Activated T-cell treated with anti-CD3 and anti-CD28 coated beads, Interleukin-2, amount 50 U/mL, for 24 hours (primary cell): ENCODE measurements at regions not wholly inside any gene's neighbourhood (a gene's known extent, or its start where the extent isn't known, plus 50 kb on each side); places are given as distances from the start of the nearest gene placed in this dataset.

Source experiments
- DNase-seq: peaks from one replicate; pipeline ENCODE4 v3.0.0-alpha.2; 2020
- H3K27ac Mint-ChIP-seq: 2 replicates; pipeline ENCODE4 v1.8.0; 2020; ENCODE audit warnings: mild to moderate bottlenecking, mixed read lengths
- H3K27me3 Mint-ChIP-seq: 2 replicates; pipeline ENCODE4 v1.8.0; 2020; ENCODE audit warnings: mixed read lengths
- H3K36me3 Mint-ChIP-seq: 2 replicates; pipeline ENCODE4 v1.8.0; 2020; ENCODE audit warnings: low read depth, mixed read lengths
- H3K4me1 Mint-ChIP-seq: 2 replicates; pipeline ENCODE4 v1.8.0; 2020; ENCODE audit warnings: low read depth, mixed read lengths
- H3K4me3 Mint-ChIP-seq: 2 replicates; pipeline ENCODE4 v1.8.0; 2020; ENCODE audit warnings: mild to moderate bottlenecking, moderate library complexity, mixed read lengths
- H3K9me3 Mint-ChIP-seq: 2 replicates; pipeline ENCODE4 v1.8.0; 2020; ENCODE audit warnings: mixed read lengths

DNA sequence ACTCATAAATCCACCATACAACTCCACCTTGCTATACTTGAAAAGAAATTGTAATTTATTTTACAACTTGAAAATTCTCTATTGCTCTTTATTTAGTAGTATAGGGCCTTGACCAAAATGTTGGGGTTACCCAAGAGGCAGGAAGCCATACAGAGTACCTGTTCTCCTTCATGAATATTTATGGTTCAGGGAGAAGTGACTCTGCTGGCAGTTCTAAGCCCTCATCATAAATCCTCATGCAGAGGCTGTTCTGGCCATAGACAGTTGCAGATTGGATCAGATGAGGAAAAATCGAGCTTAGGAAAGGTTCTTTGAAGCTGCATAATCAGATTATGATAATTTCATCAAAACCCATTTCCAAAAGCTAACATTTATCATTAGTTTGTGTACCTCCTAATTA, 449.4 kb upstream of the TENM4 start:
- Mint-ChIP-seq H3K27ac (no peak overlapping the region), H3K27me3 (no peaks in the 10 kb centered on the region), H3K36me3 (no peaks in the 10 kb centered on the region), H3K4me1 (no peaks in the 10 kb centered on the region), H3K9me3 (peaks cover 4% of the 10 kb centered on the region), H3K4me3 (no peak overlapping the region)
- no peak for DNase-seq

DNA sequence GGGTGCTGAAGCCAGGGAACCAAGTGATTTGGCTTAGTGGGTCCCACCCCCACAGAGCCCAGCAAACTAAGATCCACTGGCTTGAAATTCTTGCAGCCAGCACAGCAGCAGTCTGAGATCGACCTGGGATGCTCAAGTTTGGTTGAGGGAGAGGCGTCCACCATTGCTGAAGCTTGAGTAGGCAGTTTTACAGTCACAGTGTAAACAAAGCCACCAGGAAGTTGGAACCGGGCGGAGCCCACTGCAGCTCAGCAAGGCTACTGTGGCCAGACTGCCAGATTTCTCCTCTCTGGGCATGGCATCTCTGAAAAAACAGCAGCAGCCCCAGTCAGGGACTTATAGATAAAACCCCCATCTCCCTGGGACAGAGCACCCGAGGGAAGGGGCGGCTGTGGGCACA, 424.1 kb upstream of the TENM4 start:
- H3K36me3 Mint-ChIP-seq, result no peaks in the 10 kb centered on the region

DNA sequence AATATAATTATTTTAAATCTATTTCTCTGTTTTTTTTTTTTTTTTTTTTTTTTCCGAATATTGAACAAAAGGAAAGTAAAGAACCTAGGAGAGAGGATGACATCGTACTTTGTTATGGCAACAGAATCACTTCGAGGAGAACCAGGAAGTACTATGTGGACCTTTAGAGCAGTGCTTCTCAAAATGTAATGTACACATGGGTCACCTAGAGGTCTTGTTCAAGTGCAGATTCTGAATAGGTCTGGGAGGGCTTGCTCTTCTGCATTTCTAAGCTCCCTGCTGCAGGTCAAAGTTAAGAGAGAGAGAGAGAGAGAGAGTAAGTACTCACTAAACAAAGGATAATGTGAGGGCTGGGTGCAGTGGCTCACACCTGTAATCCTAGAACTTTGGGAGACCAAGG, 419.5 kb upstream of the TENM4 start:
- no peaks in the 10 kb centered on the region for H3K4me1 Mint-ChIP-seq
- no peak for DNase-seq
- H3K27me3 Mint-ChIP-seq, result no peaks in the 10 kb centered on the region
- peaks cover 18% of the 10 kb centered on the region for H3K9me3 Mint-ChIP-seq
- no peak overlapping the region for H3K27ac Mint-ChIP-seq
- H3K4me3 Mint-ChIP-seq, result no peak overlapping the region
- H3K36me3 Mint-ChIP-seq, result no peaks in the 10 kb centered on the region

More for the DNA sequence above, 424.1 kb upstream of the TENM4 start:
- DNase-seq, result no peak
- Mint-ChIP-seq H3K4me1 (no peaks in the 10 kb centered on the region), H3K27me3 (no peaks in the 10 kb centered on the region), H3K27ac (no peak overlapping the region), H3K9me3 (peaks cover 34% of the 10 kb centered on the region), H3K4me3 (no peak overlapping the region)

DNA sequence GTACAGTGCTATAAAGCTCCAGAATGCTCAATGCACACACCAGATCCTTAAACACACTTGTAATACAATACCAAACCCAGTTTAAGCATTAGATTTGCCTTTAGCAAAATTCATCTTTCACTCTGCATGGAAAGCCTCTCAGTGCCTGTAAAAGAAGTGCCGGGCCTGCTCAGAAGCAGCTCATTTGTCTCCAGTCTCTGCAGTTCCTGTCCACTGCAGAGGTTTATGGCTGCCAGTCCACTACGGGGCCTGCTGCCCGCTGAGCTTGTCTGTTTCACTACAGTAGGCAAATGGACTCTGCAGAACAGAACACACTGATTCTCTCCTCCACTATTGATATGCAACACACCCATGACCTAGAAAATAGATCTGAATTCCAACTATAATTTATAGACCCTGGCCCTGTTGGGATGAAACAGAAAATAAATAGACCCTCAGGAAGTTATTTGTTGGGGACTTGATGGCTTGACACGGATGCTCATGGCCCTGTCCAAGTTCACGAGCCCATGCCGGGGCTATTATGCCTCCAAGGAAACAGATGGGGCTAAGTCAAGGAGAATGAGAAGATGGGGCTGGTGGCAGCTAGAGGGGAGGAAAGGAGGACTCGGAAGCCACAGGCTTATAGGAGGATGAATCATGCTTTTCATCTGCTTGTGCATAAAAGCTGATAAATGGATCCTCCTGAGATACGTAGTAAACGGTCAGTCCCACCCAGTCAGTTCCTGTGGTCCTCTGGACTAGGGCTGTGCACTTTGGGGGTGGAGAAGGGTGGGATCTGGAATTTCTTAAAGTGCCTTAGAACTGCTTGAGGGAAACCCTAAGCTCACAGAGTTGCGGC, 416.8 kb upstream of the TENM4 start:
- no peak overlapping the region for H3K27ac Mint-ChIP-seq
- no peaks in the 10 kb centered on the region for H3K36me3 Mint-ChIP-seq
- no peaks in the 10 kb centered on the region for H3K27me3 Mint-ChIP-seq
- H3K4me3 Mint-ChIP-seq, result no peak overlapping the region
- DNase-seq, result no peak
- H3K4me1 Mint-ChIP-seq, result no peaks in the 10 kb centered on the region
- H3K9me3 Mint-ChIP-seq, result peaks cover 13% of the 10 kb centered on the region

DNA sequence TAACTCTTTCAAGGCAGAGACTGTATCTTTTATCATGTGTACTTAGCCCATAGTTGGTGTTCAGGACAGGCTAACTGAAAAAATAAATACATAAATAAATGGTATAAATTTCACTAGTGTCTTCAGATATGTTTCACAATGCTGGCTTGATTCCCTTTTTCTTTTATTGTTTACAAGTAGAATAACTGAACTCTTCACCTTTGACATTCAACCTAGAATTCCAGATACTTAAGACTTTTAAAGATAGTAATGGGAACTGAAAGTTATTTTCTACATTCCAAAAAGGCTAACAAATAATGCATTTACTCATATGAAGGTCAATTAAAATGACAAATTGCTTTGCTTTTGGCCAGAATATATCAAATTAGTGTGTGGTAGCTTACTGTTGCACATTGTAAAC, 411.3 kb upstream of the TENM4 start:
- Mint-ChIP-seq H3K4me3 (no peak overlapping the region), H3K9me3 (peaks cover 8% of the 10 kb centered on the region), H3K4me1 (no peaks in the 10 kb centered on the region), H3K36me3 (no peaks in the 10 kb centered on the region), H3K27me3 (no peaks in the 10 kb centered on the region), H3K27ac (no peak overlapping the region)
- no peak for DNase-seq

DNA sequence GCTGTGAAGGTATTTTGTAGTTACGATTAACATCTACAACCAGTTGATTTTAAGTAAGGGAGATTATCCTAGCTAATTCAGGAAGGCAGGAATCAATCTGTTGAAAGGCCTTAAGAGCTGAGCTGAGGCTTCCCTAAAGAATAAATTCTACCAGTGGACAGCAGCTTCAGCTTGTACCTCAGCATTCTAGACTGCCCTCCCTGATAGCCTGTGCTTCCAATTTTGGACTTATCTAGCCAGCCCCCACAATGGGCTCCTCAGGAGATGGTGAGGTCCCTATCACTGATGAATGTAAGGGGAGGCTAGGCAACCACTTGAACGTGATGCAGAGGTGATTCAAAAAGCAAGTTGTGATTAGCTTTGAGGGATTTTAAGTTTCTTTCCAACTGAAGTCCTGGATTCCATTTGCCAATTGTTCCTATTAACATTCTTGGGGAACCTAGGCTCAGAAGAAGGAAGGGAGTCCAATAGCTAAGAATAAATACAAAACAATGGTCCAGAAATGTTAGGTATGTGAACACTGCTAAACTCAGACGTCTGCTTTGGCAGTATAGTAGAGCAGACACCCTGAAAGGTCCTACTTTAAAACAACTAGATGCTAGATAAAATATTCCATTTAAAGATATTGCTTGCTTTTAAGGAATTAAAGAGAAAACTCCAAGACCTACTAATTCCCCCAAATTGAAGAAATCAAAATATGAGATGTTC, 404.3 kb upstream of the TENM4 start:
- no peaks in the 10 kb centered on the region for H3K4me1 Mint-ChIP-seq
- peaks cover 12% of the 10 kb centered on the region for H3K9me3 Mint-ChIP-seq
- no peak overlapping the region for H3K4me3 Mint-ChIP-seq
- no peak for DNase-seq
- no peaks in the 10 kb centered on the region for H3K36me3 Mint-ChIP-seq
- no peak overlapping the region for H3K27ac Mint-ChIP-seq
- no peaks in the 10 kb centered on the region for H3K27me3 Mint-ChIP-seq

DNA sequence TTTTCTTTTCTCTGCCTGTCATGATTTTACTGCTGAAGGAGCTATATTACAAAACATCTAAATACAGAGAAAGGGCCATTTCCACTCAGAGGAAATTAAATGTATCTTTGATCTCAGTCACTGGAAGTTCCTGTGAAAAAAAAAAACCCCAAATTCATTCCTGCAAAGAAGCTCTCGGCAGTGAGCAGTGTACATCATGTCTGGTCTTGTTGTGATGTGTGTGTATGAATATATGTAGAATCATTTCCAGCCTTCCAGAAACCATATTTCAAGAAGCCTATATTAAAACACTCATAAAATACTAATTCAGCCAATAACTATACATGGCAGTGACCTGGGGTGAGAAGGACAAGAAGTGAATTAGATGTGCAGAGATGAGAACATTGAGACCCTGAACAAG, 393.2 kb upstream of the TENM4 start:
- H3K27me3 Mint-ChIP-seq, result no peaks in the 10 kb centered on the region
- no peaks in the 10 kb centered on the region for H3K36me3 Mint-ChIP-seq
- no peak overlapping the region for H3K27ac Mint-ChIP-seq
- H3K9me3 Mint-ChIP-seq, result peaks cover 7% of the 10 kb centered on the region
- no peaks in the 10 kb centered on the region for H3K4me1 Mint-ChIP-seq
- DNase-seq, result no peak
- H3K4me3 Mint-ChIP-seq, result no peak overlapping the region

DNA sequence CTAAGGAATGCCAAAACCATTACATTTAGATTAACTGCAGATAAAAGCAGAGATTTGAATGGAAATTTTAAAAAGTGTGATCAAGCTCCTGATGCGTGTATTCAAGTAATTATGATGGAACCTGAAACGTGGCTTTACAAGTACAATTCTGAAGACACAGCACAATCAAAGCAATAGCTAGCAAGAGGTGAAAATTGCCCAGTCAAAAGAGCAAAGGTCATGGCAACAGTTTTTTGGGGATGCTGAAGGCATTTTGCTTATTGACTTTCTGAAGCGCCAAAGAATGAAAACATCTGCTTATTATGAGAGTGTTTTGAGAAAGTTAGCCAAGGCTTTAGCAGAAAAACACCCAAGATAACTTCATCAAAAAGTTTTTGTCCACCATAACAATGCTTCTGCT, 389.6 kb upstream of the TENM4 start:
- Mint-ChIP-seq H3K4me3 (no peak overlapping the region), H3K4me1 (no peaks in the 10 kb centered on the region), H3K9me3 (peaks cover 7% of the 10 kb centered on the region), H3K27ac (no peak overlapping the region), H3K27me3 (no peaks in the 10 kb centered on the region), H3K36me3 (no peaks in the 10 kb centered on the region)
- DNase-seq, result no peak

DNA sequence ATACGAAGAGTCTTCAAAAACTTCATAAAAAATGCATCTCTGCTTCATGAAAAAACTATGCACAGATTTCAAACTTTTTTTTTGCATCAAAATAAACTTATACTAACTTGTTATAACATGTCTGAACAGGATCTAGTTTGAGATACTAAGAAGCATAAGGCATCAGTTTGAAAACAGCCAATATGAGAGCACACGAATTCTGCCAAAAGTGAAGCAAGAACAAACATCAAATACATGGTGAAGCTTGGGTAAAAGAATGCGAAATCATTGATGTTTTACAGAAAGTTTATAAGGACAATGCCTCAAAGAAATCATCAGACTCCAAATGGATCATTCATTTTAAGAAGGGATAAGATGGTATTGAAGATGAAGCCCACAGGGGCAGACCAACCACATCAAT, 389.1 kb upstream of the TENM4 start:
- Mint-ChIP-seq H3K27me3 (no peaks in the 10 kb centered on the region), H3K27ac (no peak overlapping the region), H3K36me3 (no peaks in the 10 kb centered on the region), H3K9me3 (peaks cover 3% of the 10 kb centered on the region), H3K4me1 (no peaks in the 10 kb centered on the region), H3K4me3 (no peak overlapping the region)
- DNase-seq, result no peak

DNA sequence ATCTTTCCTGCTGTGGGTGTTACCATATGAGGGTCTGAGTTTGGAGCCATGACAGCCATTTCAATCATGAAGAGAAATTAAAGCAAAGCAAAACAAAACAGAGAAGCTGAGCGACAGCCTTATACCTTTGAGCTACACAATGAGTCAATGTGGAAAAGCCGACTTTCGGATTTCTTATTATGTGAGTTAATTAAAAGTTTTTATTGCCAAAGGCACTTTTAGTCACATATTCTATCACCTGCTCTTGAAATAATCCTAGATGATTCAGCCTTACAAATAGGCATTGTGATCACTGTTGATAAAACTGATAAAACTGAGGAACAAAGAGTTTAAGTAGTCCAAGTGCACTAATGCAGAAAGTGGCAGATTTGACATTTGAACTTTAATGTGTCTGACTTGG, 381.9 kb upstream of the TENM4 start:
- Mint-ChIP-seq H3K27ac (no peak overlapping the region), H3K27me3 (no peaks in the 10 kb centered on the region), H3K4me1 (no peaks in the 10 kb centered on the region), H3K4me3 (no peak overlapping the region), H3K9me3 (no peaks in the 10 kb centered on the region), H3K36me3 (no peaks in the 10 kb centered on the region)
- no peak for DNase-seq

DNA sequence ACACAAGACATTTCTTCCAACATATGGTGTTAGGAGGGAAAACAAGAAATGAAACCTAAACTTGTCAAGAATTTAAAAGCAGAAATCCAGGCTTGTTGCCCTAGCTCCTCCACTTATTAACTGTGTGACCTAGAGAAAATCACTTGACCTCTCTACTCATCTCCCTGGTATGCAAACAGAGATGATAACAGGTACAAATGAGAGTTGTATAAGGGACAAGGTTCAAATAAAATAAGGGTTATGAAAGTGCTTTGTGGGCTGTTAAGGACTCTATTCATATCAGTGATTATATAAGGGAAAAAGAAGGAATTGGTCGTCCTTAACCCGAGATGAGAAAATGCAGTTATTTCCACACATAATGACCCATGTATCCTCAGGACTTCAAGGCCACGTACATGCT, 372.7 kb upstream of the TENM4 start:
- DNase-seq, result no peak
- H3K27me3 Mint-ChIP-seq, result no peaks in the 10 kb centered on the region
- no peaks in the 10 kb centered on the region for H3K4me1 Mint-ChIP-seq
- no peak overlapping the region for H3K27ac Mint-ChIP-seq
- peaks cover 14% of the 10 kb centered on the region for H3K9me3 Mint-ChIP-seq
- H3K4me3 Mint-ChIP-seq, result no peak overlapping the region
- H3K36me3 Mint-ChIP-seq, result no peaks in the 10 kb centered on the region

DNA sequence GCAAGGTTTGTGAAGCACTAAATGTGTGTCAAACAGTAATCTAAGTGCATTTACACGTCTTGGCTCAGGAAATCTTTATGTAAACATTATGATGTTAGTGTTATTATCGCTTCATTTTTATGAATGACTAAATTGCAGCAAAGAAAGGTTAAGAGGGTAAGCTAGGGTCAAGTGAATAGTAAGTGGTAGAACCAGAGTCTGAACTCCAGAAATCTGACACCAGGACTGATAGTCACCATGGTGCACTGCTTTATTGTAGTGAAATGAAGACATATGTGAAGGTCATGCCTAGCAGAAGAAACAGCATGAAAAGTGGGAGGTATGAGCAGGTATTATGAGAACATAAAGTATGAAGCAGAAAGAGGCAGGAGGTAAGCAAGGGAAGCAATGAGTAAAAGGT, 368.7 kb upstream of the TENM4 start:
- Mint-ChIP-seq H3K27me3 (no peaks in the 10 kb centered on the region), H3K4me1 (no peaks in the 10 kb centered on the region), H3K36me3 (no peaks in the 10 kb centered on the region), H3K4me3 (no peak overlapping the region), H3K9me3 (peaks cover 14% of the 10 kb centered on the region), H3K27ac (no peak overlapping the region)
- no peak for DNase-seq

DNA sequence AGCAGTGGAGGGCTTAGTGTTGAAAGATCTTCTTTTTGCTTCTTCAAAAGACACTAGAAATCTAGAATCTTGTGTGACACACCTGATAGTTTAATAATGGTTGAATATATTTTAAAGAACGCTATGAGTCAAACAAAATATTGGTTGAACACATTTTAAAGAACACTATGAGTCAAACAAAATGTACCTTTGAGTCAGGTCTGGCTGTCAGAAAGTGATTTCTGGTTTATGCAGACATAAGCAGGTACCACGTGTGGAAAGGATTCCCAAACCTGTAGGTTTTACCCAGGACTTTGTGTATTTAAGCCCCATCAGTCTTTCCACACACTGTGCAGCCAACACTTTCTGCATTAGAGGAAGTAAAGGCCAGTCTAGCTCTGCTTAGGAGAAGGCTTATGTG, 366.7 kb upstream of the TENM4 start:
- no peaks in the 10 kb centered on the region for H3K36me3 Mint-ChIP-seq
- DNase-seq, result no peak
- H3K9me3 Mint-ChIP-seq, result peaks cover 14% of the 10 kb centered on the region
- no peaks in the 10 kb centered on the region for H3K27me3 Mint-ChIP-seq
- no peak overlapping the region for H3K27ac Mint-ChIP-seq
- no peaks in the 10 kb centered on the region for H3K4me1 Mint-ChIP-seq
- H3K4me3 Mint-ChIP-seq, result no peak overlapping the region

DNA sequence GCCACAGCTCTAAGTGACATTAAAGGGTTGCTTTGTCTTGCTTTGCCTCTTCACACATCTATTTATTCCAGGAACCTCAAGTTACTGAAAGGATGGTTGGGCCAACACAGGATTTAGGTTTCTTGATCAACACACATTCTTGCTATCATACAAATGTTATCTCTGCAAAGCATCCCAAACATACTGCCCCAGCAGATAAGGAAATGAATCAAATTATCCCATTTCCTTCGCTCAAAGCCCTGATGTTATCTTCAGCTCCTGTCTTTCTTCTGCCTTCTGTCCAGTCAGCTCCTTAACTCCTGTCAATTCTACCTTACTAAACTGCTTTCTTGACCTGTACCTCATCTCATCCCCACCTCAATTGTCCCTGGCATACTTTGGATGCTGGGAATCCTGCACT, 355.9 kb upstream of the TENM4 start:
- no peaks in the 10 kb centered on the region for H3K36me3 Mint-ChIP-seq
- no peak overlapping the region for H3K27ac Mint-ChIP-seq
- no peak overlapping the region for H3K4me3 Mint-ChIP-seq
- H3K27me3 Mint-ChIP-seq, result no peaks in the 10 kb centered on the region
- DNase-seq, result no peak
- no peaks in the 10 kb centered on the region for H3K4me1 Mint-ChIP-seq
- peaks cover 7% of the 10 kb centered on the region for H3K9me3 Mint-ChIP-seq
